NCI-H2029 treated with DMSO at 0.1 percent for 48 hours (cell line): ENCODE measurements at regions not wholly inside any gene's neighbourhood (a gene's known extent, or its start where the extent isn't known, plus 50 kb on each side); places are given as distances from the start of the nearest gene placed in this dataset.

Source experiments
- DNase-seq: peaks from one replicate; lab custom pipeline; 2025; lab: John Stamatoyannopoulos, UW

GRCh38 chr13:40480012-40480914, 186.2 kb downstream of the FOXO1 start:
- no peak for DNase-seq

GRCh38 chr13:40480915-40481516, 185.4 kb downstream of the FOXO1 start:
- no peak for DNase-seq

DNA sequence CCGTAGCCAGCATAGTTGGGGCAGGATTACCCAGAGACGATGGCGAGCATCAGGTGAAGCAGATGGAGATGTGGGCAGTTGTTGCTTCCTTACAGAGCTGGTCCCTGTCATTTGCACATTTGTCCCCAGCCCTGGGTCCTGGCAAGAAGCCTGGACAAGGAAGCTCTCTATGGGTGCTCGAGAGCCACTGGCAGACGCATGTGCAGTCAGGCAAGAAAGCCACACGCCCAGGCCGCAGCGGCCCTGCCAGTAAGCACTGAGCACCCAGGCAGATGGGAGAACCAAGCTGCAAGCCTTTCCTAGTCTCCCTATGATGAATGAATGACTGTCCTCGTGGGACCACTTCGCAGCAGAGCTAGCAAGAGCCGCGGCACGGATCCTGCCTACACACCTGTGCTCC, 182.8 kb downstream of the FOXO1 start:
- peak; percentile 18 for DNase-seq

- no peak for DNase-seq
Observed at GRCh38 chr13:40484101-40484800, 182.2 kb downstream of the FOXO1 start.

DNA sequence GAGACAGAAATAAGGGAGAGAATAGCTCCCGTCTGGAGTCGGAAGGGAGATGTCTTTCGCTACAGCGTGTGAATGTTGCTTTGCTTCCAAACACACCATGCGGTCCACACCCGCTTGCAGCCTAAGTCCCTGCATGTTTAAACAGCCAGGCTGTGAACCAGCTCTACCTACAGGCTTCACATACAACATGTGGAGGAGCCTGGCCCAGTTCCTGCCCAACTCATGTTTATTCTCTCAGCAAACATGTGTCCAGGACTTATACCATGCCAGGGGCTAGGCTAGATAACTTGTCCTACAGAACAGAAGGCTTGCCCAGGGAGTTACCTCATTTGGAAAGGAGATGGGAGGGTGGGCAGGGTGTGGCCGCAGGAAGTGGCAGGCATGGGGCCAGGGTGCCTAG, 181.5 kb downstream of the FOXO1 start:
- DNase-seq, result no peak

DNA sequence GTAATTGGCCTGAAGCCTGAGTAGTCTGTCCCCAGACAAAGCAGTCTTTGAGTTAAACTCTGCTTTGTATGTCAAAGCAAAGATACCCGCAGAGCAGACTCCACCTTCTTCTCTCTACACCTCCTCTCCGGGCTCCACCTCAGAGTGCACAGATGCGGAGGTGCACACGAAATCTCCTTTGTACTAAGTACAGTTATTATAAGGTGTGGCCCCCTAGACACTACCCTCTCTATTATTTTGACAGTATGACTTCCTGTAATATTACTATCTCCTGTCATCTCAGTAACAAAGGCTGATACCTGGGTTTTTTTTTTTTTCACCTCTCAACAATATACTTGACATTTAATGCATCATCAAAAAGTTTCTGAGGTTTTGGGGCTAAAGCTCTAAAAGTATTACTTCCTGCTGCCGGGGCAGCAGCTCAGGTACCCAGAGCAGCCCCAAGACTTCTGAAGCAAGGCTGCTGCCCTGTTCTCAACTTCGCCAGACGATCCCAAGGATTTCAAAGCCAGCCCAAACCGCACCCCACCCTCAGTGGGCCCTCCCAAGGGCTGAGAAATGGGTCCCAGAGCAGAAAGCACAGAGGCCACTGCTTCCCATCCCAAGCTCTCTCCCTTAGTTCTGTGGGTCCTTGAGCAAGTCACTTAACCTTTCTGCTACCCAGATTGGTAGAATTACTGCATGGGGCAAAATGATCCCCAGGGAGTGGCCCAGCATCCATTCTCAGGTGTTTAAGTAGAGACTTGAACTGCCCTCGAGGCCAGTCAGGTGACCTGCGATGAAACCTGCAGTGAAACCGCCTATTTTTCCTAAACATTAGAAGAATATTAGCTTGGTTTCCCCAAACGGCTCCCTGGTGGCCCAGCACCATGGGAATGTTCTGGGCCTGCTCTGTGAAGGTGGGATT, 180.6 kb downstream of the FOXO1 start:
- DNase-seq, result no peak

- DNase-seq, result no peak
Observed at GRCh38 chr13:40486518-40487163, 179.8 kb downstream of the FOXO1 start.

- DNase-seq, result no peak
Observed at GRCh38 chr13:40488869-40489391, 177.5 kb downstream of the FOXO1 start.

DNA sequence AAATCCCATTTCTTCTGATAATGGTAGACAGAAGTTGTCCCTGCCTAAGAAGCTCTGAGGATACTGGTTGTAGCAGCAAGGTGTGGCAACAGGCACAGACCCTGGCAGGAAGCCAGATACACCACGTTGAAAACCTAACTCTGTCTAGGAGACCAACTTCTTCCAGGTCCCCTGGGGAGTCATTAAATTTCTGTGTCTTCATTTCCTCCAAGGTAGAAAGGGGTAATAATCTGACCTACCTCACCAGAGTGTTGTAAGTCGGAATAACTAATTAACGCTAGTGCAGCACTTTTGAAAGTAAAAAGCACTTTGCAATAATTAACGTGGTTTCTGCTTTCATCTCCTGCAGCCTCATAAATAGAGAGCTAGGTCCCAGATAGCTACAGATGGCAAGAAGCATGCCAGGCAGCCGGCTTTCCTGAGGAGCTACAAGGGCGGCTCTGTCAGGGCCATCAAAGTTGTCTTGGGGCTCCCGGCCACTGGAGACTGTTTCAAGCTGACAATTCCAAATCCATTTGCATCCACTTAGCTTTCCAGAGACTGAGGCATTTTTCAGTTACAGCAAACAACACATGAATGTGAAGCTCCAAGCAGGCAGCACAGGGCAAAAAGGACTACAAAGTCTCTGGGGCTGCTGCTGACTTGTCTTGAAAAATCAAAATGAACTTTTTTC, 176.2 kb downstream of the FOXO1 start:
- no peak for DNase-seq

DNA sequence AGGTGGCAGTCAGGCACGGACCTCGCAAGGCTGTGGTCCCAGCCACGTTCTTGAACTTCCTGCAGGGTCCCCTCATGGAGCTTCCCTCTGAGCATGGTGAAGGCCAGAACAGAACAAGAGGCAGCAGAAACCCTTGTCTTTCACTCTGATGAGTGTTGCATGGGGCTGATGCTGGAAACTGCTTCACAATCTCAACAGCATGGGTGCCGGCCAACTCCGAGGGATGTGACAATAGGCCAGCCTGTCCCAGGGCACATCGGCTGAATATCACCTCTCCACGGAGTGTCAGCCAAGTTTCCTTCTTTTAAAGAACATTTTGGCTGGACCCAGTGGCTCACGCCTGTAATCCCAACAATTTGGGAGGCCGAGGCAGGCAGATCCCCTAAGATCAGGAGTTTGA, 173.9 kb downstream of the FOXO1 start:
- DNase-seq, result no peak

GRCh38 chr13:40494513-40494912, 171.9 kb downstream of the FOXO1 start:
- DNase-seq, result no peak

- DNase-seq, result no peak
Observed at GRCh38 chr13:40494946-40495620, 171.4 kb downstream of the FOXO1 start.

GRCh38 chr13:40495621-40496001, 170.8 kb downstream of the FOXO1 start:
- no peak for DNase-seq

- DNase-seq, result no peak
Observed at GRCh38 chr13:40496035-40496810, 170.2 kb downstream of the FOXO1 start.

DNA sequence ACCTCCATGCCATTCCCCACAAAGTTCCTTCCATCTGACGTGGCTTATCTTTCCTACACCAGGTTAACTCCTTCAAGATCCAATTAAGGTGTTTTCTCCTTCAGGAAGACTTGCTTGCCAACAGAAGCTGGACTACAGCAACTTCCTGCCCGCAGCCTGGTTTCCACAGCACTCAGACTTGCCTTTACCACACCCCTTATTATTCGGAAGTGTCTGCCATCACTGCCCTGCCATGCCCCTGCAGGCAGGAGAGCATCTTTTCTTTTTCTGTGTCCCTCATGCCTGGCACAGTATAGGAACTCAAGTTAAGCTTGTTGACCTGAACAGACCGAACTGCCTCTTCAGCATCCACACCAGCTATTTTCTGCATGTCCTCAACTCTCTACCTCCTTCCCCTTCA, 168.0 kb downstream of the FOXO1 start:
- no peak for DNase-seq

- DNase-seq, result no peak
Observed at GRCh38 chr13:40502236-40502635, 164.2 kb downstream of the FOXO1 start.

DNA sequence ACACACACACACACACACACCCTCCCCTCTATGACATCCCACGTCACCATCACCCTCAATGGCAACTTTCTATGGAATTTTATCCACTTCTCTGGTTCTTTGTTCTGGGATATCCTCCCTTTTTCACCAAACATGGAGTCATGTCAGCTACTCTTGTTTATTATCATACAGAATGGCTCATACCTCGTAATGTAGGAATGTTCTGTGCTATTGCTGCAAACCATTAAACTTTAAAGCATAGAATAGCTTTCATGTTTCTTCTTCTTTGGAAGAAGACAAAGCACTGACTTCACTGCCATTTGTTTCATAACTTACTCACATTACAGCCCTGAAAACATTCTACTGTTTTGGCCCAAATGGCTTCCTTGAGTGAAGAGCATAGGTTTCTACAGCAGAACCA, 163.4 kb downstream of the FOXO1 start:
- DNase-seq, result no peak

- no peak for DNase-seq
Observed at GRCh38 chr13:40503966-40504591, 162.4 kb downstream of the FOXO1 start.

GRCh38 chr13:40504641-40505040, 161.8 kb downstream of the FOXO1 start:
- DNase-seq, result no peak
